ENCODE measurements at regions not wholly inside any gene's neighbourhood (a gene's known extent, or its start where the extent isn't known, plus 50 kb on each side); places are given as distances from the start of the nearest gene placed in this dataset.

DNA sequence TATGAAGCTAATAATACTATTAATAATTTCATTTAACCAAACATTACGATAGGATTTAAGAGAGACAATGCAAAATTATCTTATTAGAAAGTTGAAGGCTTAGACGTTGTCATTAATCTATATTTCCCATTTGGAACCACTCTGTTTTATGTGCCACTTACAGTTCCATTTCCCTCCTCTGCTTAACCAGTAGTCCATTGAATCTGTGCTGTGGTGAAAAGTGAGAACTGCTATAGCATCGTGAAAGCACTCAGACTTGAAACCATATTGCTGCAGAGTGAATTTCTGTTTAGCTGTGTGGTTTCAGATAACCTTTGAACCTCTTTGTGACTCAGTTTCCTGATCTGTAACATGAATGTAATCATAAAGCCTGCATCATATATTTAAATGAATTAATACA is 2304.5 kb downstream of the MAT2B start:
- no peaks in the 10 kb centered on the region for H3K4me1 ChIP-seq (ENCODE audit: control insufficient read depth, extremely low read depth, insufficient read depth, low read length)
- no peaks in the 10 kb centered on the region for H3K9me1 ChIP-seq (replicated peaks; ENCODE audit: control insufficient read depth, extremely low read depth, insufficient read depth, low read length)
- intact Hi-C loops (cut with micrococcal nuclease) = no loop called here
- H3K27ac ChIP-seq (ENCODE audit: insufficient read depth, low read depth, low read length) = no peak overlapping the region
- POLR2A ChIA-PET = no interaction called here
- FAIRE-seq = no peak
- no peaks in the 10 kb centered on the region for H3K9me3 ChIP-seq (replicated peaks; ENCODE audit: control insufficient read depth, insufficient read depth, low read length)
- no peaks in the 10 kb centered on the region for H4K20me1 ChIP-seq (replicated peaks; ENCODE audit: control insufficient read depth, extremely low read depth, insufficient read depth, low read length)
- CTCF ChIA-PET = no interaction called here
- H3K27me3 ChIP-seq (ENCODE audit: control insufficient read depth in 2 of 2, insufficient read depth in 2 of 2, low read length in 2 of 2) = no peaks in the 10 kb centered on the region
- H3K4me2 ChIP-seq (ENCODE audit: insufficient read depth, low read length) = no peak overlapping the region
- H3K36me3 ChIP-seq (ENCODE audit: control insufficient read depth in 2 of 2, extremely low read depth in 1 of 2, insufficient read depth in 2 of 2, low read length in 2 of 2) = no peaks in the 10 kb centered on the region
- H3K4me3 ChIP-seq (replicated peaks in 1 of 3; ENCODE audit: insufficient read depth in 1 of 3, low read depth in 1 of 3, low read length in 3 of 3) = no peak overlapping the region
- dilution Hi-C loops (cut with MboI; ENCODE audit: extremely low pct_ligation_motif_present, low sequenced_read_pairs) = no loop called here
- no TSS peak for BruUV-seq (replicated peaks)
- TF ChIP-seq JUN (IDR thresholded peaks at IDR 0.05; ENCODE audit: borderline replicate concordance, insufficient read depth, insufficient read length, low read depth) = no peak
- no peak for TF ChIP-seq FOS (IDR thresholded peaks at IDR 0.05; ENCODE audit: borderline replicate concordance, insufficient read depth, low read length)
- TF ChIP-seq POLR2AphosphoS5 (IDR thresholded peaks at IDR 0.05; ENCODE audit: insufficient read depth, low read depth, low read length) = no peak
- no peak for TF ChIP-seq MYC (IDR thresholded peaks at IDR 0.05; ENCODE audit: low read depth, low read length)
- TF ChIP-seq, protein P1, sequence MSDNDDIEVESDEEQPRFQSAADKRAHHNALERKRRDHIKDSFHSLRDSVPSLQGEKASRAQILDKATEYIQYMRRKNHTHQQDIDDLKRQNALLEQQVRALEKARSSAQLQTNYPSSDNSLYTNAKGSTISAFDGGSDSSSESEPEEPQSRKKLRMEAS (IDR thresholded peaks at IDR 0.05; ENCODE audit: insufficient read depth, insufficient read length) = no peak
- TF ChIP-seq, protein P2, sequence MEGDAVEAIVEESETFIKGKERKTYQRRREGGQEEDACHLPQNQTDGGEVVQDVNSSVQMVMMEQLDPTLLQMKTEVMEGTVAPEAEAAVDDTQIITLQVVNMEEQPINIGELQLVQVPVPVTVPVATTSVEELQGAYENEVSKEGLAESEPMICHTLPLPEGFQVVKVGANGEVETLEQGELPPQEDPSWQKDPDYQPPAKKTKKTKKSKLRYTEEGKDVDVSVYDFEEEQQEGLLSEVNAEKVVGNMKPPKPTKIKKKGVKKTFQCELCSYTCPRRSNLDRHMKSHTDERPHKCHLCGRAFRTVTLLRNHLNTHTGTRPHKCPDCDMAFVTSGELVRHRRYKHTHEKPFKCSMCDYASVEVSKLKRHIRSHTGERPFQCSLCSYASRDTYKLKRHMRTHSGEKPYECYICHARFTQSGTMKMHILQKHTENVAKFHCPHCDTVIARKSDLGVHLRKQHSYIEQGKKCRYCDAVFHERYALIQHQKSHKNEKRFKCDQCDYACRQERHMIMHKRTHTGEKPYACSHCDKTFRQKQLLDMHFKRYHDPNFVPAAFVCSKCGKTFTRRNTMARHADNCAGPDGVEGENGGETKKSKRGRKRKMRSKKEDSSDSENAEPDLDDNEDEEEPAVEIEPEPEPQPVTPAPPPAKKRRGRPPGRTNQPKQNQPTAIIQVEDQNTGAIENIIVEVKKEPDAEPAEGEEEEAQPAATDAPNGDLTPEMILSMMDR (IDR thresholded peaks at IDR 0.05; ENCODE audit: extremely low read depth in 1 of 2, insufficient read depth in 1 of 2, low read depth in 1 of 2, low read length in 2 of 2) = no peak
- TF ChIP-seq GATA2 (IDR thresholded peaks at IDR 0.05; ENCODE audit: insufficient read depth, insufficient read length, low read depth, low read length) = no peak
- TF ChIP-seq POLR2A (IDR thresholded peaks at IDR 0.05; ENCODE audit: low read depth, low read length) = no peak
- no peak overlapping the region for H3K9ac ChIP-seq (replicated peaks; ENCODE audit: extremely low read depth, insufficient read depth, low read length)
- DNase-seq (ENCODE audit: low read depth, low spot score) = no peak
- H2AFZ ChIP-seq (ENCODE audit: low read depth, low read length) = no peak overlapping the region
- no peaks in the 10 kb centered on the region for H3K79me2 ChIP-seq (ENCODE audit: control insufficient read depth, insufficient read depth, low read length)

Data from endothelial cell of umbilical vein (primary cell).